ENCODE measurements at regions not wholly inside any gene's neighbourhood (a gene's known extent, or its start where the extent isn't known, plus 50 kb on each side); places are given as distances from the start of the nearest gene placed in this dataset.
"Not testable (repeated sequence)": the region's sequence is repeated elsewhere in the genome, so short reads cannot be mapped to it uniquely, and the experiment has no call there.

GRCh38 chrX:92215011-92215410, 435.8 kb downstream of the PCDH11X start:
- not testable (repeated sequence) for TF ChIP-seq POLR2A (IDR thresholded peaks at IDR 0.05; ENCODE audit: low read depth)
- TF ChIP-seq, protein P1, sequence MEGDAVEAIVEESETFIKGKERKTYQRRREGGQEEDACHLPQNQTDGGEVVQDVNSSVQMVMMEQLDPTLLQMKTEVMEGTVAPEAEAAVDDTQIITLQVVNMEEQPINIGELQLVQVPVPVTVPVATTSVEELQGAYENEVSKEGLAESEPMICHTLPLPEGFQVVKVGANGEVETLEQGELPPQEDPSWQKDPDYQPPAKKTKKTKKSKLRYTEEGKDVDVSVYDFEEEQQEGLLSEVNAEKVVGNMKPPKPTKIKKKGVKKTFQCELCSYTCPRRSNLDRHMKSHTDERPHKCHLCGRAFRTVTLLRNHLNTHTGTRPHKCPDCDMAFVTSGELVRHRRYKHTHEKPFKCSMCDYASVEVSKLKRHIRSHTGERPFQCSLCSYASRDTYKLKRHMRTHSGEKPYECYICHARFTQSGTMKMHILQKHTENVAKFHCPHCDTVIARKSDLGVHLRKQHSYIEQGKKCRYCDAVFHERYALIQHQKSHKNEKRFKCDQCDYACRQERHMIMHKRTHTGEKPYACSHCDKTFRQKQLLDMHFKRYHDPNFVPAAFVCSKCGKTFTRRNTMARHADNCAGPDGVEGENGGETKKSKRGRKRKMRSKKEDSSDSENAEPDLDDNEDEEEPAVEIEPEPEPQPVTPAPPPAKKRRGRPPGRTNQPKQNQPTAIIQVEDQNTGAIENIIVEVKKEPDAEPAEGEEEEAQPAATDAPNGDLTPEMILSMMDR (IDR thresholded peaks at IDR 0.05): not testable (repeated sequence)
